Hepatocyte (in vitro differentiated cells): ENCODE measurements at regions not wholly inside any gene's neighbourhood (a gene's known extent, or its start where the extent isn't known, plus 50 kb on each side); places are given as distances from the start of the nearest gene placed in this dataset.

ENCODE experiments used
- CTCF ChIP-seq: fragments of 200-600 bp; sonication (generic); IDR thresholded peaks from 2 replicates; pipeline ENCODE4 v1.5.1; 2016; ENCODE audit warnings: antibody characterized with exemption, mild to moderate bottlenecking; ENCODE audit not compliant: poor library complexity
- EZH2 ChIP-seq: fragments of 200-600 bp; sonication (generic); IDR thresholded peaks from 2 replicates; pipeline ENCODE4 v1.6.1; 2016; ENCODE audit warnings: antibody characterized with exemption, mild to moderate bottlenecking, borderline replicate concordance
- EZH2phosphoT487 ChIP-seq: fragments of 200-600 bp; sonication (generic); IDR thresholded peaks from one replicate; pipeline ENCODE4 v1.6.1; 2018; ENCODE audit warnings: antibody characterized with exemption, mild to moderate bottlenecking, low read depth, moderate library complexity; ENCODE audit not compliant: unreplicated experiment, severe bottlenecking

- TF ChIP-seq CTCF (no peak), EZH2 (no peak), EZH2phosphoT487 (no peak)
Observed at GRCh38 chr18:65954372-65954771, 203.6 kb downstream of the CDH7 start.
